ENCODE measurements at regions not wholly inside any gene's neighbourhood (a gene's known extent, or its start where the extent isn't known, plus 50 kb on each side); places are given as distances from the start of the nearest gene placed in this dataset.

DNA sequence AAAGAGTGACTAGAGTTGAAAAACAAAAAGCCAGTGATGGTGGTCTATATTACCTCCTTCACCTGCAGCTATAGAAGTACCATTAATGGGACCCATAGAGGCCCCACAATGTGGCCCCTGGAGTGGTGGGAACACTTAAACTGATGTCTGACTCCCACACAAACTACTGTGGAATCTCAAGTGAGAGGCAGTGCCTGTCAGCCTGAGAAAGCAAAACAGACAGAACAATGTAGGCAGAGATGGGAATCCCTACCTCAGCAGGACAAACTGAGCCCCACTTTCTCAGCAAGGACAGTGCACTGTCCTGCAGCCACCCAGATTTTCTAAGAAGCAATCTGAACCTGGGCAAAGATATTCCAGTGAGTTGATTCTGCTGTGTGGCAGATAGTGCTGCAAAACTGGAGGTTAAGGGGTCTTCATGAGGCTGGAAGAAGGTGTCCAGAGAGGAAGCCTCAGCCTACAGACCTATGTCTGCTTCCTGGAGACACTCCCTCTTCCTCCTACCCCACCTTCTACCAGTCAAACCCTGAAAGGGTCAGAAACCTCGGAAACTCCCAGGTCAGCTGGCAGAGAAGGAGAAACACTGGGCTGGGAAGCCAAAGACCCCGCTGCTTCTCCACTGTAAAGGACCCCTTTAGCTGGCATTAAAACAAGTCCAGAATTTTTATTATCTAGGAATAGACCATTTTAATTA, 228.7 kb downstream of the C1orf94 start:
- DNase-seq (ENCODE audit: extremely low read depth in 1 of 2, low read depth in 1 of 2), result no peak

DNA sequence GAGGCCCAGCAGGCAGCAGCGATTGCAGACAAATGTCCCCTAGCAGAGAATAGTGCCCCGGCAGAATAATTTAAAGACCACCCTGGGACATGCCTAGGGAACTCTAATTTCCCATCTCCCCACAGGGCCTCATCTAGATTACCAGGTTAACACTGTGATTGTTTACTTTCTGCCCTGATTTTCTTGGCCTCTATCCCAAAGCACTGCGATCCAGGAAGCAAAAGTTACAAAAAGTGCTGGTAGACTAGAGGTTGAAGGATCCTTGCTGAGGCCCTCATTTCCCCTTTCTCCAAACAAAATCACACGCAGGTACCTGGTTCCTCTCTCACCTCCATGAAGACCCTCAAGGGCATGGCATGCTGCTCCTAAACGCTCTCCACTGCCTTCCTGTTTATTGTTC, 229.7 kb downstream of the C1orf94 start:
- DNase-seq (ENCODE audit: extremely low read depth in 1 of 2, low read depth in 1 of 2), result no peak

DNA sequence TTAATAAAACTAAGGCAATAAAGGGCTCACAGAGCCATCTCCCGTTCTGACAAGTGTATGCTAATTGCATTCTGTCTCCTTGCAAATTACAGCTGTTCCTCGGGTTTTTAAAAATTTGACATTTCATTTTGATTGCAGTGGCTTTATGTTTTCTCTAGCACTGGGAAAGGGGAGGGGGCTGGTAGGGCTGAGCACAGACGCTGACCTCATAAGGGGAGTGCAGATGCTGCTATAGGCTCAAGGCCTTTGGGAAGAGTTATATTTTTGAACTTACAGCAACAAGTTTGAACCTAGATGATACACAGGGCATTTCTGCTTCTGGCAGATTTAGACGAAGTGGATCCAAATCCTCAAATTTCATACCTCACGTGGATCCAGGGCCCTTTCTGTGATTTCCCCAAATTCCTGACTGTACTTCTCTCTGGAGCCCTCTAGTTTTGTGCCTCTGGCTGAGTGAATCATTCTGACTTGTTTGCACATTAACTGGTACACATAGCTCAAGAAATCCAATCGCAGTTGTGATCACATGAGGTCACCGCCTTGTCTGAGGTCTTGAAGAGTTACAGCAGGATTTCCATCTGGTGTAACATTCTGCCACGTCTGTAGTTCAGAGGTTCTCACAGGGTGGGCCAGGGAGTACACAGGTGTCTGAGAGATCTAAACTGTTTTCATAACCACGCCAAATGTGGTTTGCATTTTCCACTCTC, 230.3 kb downstream of the C1orf94 start:
- DNase-seq (ENCODE audit: extremely low read depth in 1 of 2, low read depth in 1 of 2), result no peak

DNA sequence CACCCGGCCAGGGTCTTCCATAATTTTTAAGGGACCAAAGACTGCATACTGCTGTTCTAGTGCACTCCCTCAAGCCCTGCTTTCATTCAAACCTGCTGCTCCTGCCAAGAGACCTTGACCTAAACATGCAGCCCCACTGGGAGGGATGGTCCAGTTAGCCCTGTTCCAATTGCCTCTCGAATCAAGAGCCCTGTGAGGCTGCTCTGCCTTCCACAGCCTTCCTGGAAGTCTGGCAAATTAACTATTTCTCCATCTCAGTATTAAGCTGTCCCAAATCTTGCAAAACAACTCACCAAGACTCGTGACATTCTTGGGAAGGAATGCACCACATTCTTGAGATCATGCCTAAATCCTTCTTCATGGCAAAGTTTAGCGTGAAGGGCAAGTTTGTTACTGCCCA, 231.3 kb downstream of the C1orf94 start:
- no peak for DNase-seq (ENCODE audit: extremely low read depth in 1 of 2, low read depth in 1 of 2)

DNA sequence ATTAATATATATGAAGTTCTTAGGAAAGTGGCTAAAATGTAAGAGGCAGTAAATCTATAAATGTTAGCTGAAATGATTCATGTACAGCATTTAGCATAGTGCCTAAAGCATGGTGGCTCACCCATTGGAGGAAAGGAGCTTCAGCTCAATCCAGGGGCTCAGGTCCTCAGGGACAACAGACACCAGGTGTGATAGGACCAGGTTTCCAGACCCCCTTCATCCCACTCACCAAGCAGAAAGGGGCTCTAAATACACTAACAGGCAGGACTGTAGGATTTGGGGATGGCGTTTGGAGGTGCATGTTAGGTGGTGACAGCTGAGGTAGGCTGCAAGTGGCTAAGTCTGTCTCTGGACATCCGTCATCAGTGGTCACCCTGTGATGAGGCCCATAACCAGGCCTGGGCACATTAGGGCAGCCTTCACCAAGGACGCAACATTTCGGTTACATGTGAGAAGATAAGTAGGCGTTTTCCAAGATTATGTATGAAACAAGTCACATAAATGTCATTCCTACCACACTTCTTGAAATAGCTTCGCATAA, 233.1 kb downstream of the C1orf94 start:
- DNase-seq (ENCODE audit: extremely low read depth in 1 of 2, low read depth in 1 of 2), result no peak

DNA sequence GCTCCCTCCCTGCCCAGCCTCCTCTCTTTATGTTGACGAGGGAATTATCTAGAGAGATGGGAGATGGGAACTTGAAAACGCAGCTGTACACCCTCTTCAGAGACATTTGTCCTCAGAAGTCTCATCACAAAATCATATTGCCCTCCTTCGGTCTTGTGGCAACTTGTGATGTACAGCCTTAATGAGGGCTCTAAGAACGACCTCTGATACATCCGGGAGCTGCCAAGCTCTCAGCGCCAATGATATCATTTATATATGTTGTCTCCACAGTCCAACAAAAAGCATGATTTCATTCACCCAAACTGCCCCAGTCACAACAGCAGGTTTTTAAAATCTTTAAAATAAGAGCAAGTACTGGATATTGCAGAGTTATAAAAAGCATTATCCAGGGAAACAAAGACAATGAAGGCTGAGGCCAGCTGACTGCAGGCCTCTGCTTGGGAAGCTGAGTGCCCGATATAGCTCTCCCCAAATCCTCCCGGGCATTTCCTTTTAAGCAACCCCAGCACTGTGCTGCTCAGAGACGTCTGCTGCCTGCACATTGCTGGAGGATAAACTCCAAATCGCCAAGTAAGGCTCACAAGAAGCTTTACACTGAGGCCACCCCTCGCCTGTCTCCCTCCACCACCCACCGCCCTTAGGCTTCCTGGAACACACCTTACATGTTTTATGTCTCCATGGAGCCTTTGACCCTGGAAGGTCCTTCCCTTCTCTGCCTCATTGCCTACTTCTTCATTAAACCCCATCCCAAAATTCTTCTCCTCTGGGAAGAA, 236.1 kb downstream of the C1orf94 start:
- DNase-seq (ENCODE audit: extremely low read depth in 1 of 2, low read depth in 1 of 2), result no peak

DNA sequence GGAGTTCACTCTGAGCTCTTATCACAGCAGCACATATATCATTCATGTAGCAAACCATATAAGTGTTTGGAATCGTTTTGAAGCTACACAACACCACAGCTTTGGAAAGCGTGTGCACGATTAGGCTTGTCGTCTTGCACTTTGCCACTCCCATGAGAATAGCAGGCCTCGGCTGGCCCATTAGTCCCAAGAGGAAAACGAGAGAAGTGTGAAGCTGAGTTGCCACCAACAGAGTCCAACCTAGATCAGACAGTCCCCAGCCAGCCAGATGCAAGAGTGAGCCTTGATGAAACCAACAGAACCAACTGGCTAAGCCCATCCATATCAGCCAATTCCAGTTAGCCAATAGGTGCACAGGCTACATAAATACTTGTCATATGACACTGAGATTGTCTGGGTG, 238.4 kb downstream of the C1orf94 start:
- no peak for DNase-seq (ENCODE audit: extremely low read depth in 1 of 2, low read depth in 1 of 2)

DNA sequence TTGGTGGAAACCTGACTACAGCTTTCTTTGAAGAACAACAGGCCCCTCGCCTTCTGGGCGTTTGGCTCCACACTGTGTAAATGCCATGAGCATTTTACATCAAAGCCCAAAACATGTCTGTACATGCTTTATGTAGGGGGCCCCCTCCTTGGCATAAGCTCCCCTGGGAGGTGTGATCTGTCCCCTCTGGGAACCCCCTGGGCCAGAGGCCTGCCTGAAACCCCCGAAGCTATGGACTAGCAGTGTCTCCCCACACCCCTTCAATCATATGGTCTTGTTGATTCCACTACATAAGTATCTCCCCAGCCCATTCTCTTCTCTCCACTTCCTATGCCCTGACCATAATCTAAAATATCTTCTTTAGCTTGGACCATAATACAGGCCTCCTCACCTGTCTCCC, 241.5 kb downstream of the C1orf94 start:
- DNase-seq (ENCODE audit: extremely low read depth in 1 of 2, low read depth in 1 of 2), result no peak

DNA sequence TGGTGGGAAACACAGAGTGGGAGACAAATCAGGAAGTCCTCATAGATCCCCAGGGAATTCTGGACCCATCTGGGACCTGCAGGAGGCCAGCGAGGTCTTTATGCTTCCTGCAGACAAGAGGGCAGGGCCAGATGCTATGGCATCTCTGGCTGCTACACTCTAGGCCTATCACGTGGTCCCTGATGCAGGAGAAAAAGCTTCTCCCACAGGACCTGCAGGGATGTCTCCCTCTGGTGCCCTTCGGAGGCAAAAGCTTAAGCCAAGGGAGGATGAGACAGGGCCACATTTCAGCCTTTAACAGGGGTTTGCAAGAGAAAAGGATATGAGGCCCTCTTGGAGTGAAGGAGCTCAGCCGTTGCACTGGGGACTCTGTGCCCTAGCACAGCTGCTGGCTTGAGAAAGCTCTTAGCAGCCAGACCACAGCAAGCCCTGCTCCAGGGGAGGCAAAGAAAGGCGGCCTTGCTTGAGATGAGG, 243.0 kb downstream of the C1orf94 start:
- DNase-seq (ENCODE audit: extremely low read depth in 1 of 2, low read depth in 1 of 2), result no peak

DNA sequence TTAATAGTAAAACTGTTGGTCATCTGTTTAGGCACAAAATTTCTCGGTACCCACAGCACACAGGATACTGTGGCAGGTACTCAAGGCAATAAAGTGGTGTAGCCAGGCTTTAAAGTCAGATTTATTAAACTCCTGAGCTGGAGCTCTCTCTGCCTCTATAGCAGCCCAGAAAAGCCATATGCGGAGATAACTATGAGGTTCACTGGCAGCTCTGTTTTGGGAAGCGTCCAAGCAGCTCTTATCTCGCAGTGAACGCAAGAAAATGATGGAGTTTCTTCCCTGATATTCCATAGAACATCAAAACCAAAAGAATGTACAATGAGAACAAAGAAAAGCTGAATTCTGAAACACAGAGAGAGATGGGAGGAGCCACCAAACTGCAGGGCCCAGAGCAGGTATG, 248.3 kb downstream of the C1orf94 start:
- no peak for DNase-seq (ENCODE audit: extremely low read depth in 1 of 2, low read depth in 1 of 2)

DNA sequence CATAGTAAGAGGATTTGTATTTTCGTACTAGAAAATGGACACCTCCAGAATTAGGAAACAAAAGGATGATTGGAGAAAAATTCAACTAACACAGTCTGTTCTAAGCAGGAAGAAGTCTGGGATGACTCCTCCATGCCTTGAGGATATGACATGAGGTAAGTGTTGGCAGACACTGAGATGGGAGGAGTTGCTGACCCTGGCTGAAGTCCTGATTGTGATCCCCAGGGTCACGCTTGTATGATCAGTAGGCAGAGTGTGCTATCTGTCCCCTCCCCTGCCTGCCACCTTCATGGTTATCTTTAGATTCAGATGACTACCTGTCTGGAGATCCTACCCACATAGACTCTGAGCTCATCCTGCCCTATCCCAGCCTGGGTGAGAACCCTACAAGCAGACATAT, 249.1 kb downstream of the C1orf94 start:
- DNase-seq (ENCODE audit: extremely low read depth in 1 of 2, low read depth in 1 of 2), result no peak

DNA sequence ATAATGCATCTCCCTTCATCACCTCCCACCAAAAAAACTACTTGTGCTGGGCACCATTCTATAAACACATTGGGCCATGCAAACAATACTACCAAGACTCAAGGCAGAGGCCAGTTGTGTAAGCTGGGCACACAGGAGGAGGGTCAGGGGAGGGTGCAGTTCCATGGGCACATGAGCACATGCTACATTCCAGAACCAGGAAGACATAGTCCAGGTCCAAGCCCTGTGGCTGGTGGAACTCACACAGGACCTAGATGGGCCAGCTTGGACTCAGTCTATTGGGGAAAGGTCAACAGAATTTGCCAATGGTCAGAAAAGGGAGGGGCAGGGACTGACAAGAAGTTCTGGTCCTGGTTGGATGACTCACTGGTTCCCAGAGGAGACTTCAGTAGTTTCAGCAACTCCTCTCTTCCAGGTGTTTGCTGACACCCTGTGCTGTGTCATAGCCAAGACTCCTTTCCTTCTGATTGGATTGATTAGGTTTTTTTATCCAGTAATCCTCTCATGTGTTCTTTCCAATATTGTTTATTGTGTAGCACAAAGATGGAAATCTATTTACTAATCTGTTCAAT, 249.7 kb downstream of the C1orf94 start:
- no peak for DNase-seq (ENCODE audit: extremely low read depth in 1 of 2, low read depth in 1 of 2)

DNA sequence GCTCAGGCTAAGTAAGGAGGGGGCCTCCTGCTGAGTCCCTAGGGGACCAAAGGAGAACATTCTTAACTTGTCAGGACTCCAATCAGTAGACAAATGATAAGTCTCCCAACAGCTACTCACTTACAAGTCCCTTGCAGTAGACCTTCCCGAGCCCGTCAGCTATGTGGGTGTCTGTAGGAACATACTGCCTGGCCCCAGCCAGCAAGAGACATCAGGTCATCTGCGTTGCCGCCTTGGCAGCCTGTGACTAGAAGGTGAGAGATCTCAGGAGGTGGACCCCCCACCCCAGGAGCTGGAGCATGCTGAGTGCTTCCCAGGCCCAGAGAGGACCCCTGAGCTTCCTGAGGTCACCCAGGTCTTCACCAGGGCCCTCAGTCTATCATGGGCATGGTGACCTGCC, 250.5 kb downstream of the C1orf94 start:
- DNase-seq (ENCODE audit: extremely low read depth in 1 of 2, low read depth in 1 of 2), result no peak

DNA sequence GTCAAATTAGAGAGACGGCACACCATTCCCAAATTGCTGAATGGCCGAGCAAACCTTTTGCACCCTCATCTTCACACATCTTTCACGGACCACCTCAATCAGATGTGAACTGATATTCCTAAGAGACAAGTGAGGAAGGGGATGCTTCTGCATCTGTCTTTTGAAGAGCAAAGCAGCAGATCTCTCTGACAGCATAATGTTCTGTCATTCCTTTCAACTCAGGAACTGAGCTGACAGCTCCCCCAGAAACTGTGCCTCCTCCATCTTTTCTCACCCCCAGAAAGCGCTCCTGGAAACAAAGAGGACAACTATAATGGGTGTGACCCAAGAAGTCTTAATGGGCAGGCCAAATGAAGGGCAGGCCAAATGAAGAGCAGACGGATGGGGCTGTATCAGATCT, 256.4 kb downstream of the C1orf94 start:
- no peak for DNase-seq (ENCODE audit: extremely low read depth in 1 of 2, low read depth in 1 of 2)

DNA sequence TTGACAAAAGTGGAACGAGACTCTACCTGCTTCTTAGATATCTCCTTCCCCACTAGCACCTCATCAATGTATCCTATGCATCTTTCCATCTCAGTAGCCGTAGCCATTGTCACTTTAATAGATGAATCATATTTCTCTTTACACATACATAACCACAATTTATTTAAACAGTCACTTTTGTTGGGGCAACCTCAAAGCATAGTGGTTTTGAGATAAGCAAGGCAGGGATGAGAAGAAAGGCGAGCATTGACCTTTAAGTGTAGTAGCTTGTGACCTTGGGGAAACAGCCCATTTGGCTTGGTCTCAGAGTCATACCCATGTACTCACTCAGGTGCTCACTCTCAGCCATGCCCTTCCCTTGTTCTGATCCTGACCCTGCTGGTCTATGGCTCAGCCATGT, 260.1 kb downstream of the C1orf94 start:
- no peak for DNase-seq (ENCODE audit: extremely low read depth in 1 of 2, low read depth in 1 of 2)

DNA sequence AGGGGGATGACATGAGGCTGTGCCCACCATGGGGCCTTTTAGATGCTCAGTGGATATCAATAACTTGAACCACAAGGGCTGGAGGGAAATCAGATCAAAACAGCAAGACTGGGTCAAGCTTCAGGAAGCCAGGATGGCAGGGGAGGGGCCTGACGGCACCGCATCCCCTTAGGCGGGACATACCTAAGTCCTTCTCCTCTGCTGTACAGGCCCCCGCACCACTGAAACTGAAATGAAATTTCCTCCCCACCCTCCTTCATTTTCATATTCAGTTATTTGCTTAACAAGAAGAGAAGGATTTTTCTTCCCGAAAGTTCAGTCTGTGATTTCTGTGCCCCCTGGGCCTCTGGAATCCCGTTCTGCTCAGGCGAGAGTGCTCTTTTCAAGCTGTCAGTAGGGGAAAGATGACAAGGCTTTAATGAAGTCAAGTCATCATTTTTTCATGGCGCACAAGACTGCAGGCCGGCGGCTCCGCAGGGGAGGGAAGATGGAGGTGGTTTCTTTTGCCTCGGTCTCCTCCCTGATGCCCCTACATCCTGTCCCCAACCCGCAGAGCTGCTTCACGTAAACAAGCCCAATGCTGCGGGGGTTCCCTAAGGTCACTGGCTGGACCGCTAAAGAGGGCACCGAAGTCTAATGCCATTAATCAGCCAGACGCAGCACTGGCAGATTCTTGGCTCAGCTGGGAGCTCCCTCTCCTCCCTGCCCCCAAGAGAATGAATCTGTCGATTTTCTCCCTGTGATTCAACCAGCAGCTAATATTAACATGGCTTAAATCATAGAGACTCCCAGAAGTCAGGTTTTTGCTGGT, 264.8 kb downstream of the C1orf94 start:
- no peak for DNase-seq (ENCODE audit: extremely low read depth in 1 of 2, low read depth in 1 of 2)

DNA sequence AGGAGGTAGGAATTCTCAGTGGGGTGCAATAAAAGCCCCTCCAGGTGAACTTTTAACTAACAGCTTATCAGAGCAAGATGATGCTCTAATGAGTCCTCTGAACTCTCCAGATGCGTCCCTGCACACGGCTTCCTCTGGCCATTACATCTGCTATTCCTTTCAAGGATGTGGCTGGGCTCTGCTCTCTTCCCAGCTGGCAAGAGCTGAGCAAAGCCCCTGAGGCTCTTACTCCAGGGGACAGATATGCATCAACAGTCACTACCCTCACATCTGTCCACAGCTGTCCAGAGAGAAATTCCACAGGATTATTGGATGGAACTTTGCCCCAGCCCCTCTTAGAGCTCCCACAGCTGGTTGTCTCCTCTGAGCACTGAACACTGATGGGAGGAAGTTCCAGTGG, 267.8 kb downstream of the C1orf94 start:
- DNase-seq (ENCODE audit: extremely low read depth in 1 of 2, low read depth in 1 of 2), result no peak

DNA sequence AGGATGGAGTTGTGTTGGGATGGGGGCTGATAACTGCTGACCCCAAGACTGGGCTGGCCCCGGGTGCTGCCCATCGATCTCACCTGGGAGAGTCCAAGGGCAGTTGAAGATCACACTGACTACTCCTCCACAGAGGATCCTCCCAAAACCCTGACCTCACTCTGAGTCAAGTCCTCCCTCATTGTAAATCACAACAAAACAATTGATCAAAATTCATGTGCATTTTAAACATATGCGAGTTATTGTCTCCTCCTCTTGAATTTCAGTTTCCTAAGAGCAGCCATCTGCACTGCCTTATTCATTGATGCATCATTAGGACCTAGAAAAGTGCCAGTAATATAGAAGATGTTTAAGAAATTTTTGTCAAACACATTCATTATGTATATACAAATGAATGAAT, 273.6 kb downstream of the C1orf94 start:
- no peak for DNase-seq (ENCODE audit: extremely low read depth in 1 of 2, low read depth in 1 of 2)

DNA sequence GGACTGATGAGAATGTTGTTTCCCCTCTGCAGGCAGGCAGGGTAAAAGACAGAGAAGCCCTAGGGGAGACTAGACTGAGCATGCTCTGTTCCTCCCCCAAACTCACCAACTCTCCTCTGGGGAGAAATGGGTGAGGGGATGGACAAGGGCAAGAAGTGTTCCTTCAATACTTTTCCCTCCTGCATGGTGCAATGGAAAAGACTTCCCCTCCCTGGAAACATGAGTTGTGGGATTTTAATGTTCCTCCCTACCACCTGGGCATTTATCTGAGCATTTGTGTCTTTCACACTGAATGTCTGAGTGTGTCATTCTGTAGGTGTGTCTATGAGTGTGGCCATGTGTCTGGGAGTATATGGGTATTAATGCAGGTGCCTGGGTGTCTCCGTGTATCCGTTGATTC, 275.7 kb downstream of the C1orf94 start:
- DNase-seq (ENCODE audit: extremely low read depth in 1 of 2, low read depth in 1 of 2), result no peak

DNA sequence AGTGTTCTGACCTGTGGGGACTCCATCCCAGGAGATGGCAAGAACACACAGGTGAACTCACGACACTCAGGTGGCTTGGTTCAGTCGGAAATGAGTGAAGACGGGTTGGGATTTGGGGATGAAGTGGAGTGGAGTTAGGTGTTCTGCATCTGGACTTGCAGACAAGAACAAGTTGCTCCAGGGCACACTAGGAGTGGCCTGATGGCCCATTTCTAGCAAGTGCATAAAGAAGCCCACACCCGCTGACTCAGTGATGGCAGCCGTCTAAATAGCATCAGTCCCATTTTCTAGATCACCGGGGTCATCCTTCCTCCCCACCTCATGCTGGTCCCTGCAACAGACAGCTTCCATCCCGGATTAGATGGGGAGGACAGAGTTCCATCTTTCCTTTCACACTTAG, 278.4 kb downstream of the C1orf94 start:
- DNase-seq (ENCODE audit: extremely low read depth in 1 of 2, low read depth in 1 of 2), result no peak

Data from activated CD8-positive, alpha-beta memory T cell treated with anti-CD3 and anti-CD28 coated beads for 1 hour (primary cell).